Loucy (cell line): ENCODE measurements at regions not wholly inside any gene's neighbourhood (a gene's known extent, or its start where the extent isn't known, plus 50 kb on each side); places are given as distances from the start of the nearest gene placed in this dataset.

Experiments
- H2AFZ ChIP-seq: fragments of 200-600 bp; sonication (generic); 2 replicates; pipeline ENCODE4 v1.6.0; 2016; ENCODE audit warnings: antibody characterized with exemption, mild to moderate bottlenecking, low read length, moderate library complexity
- H3F3A ChIP-seq: fragments of 200-600 bp; 2 replicates; pipeline ENCODE4 v1.6.0; 2016; ENCODE audit warnings: antibody characterized with exemption, low read depth, mild to moderate bottlenecking
- H3K27me3 ChIP-seq: fragments of 200-600 bp; sonication (generic); 2 replicates; pipeline ENCODE4 v1.6.1; 2014; ENCODE audit warnings: low read length, mild to moderate bottlenecking; ENCODE audit not compliant: insufficient read depth, poor library complexity, severe bottlenecking
- H3K36me3 ChIP-seq: fragments of 200-600 bp; sonication (generic); 2 replicates; pipeline ENCODE4 v1.6.1; 2016; ENCODE audit warnings: low read length; ENCODE audit not compliant: insufficient read depth
- H3K4me1 ChIP-seq: fragments of 200-600 bp; sonication (generic); 2 replicates; pipeline ENCODE4 v1.5.1; 2014; ENCODE audit warnings: low read length, mild to moderate bottlenecking; ENCODE audit not compliant: insufficient read depth, poor library complexity, severe bottlenecking
- H3K4me2 ChIP-seq: fragments of 200-600 bp; sonication (generic); 2 replicates; pipeline ENCODE4 v1.6.0; 2014; ENCODE audit warnings: antibody characterized with exemption, low read length, low read depth, mild to moderate bottlenecking; ENCODE audit not compliant: poor library complexity, severe bottlenecking
- H3K4me3 ChIP-seq: fragments of 200-600 bp; sonication (generic); 2 replicates; pipeline ENCODE4 v1.5.1; 2014; ENCODE audit warnings: low read length, mild to moderate bottlenecking, mixed read lengths; ENCODE audit not compliant: poor library complexity, severe bottlenecking
- H3K79me2 ChIP-seq: fragments of 200-600 bp; sonication (generic); 2 replicates; pipeline ENCODE4 v1.6.1; 2014; ENCODE audit warnings: low read length; ENCODE audit not compliant: insufficient read depth
- H3K9ac ChIP-seq: fragments of 200-600 bp; sonication (generic); 2 replicates; pipeline ENCODE4 v1.6.0; 2014; ENCODE audit warnings: mild to moderate bottlenecking, low read depth, low read length, moderate library complexity; ENCODE audit not compliant: poor library complexity, severe bottlenecking
- H3K9me2 ChIP-seq: fragments of 200-600 bp; sonication (generic); replicated peaks from 2 replicates; pipeline ENCODE4 v1.6.1; 2016; ENCODE audit warnings: low read depth, low read length, mixed read lengths
- H3K9me3 ChIP-seq: fragments of 200-600 bp; sonication (generic); 2 replicates; pipeline ENCODE4 v1.6.1; 2014; ENCODE audit warnings: mild to moderate bottlenecking, antibody characterized with exemption, low read length, low read depth; ENCODE audit not compliant: insufficient read depth
- H4K20me1 ChIP-seq: fragments of 200-600 bp; sonication (generic); 2 replicates; pipeline ENCODE4 v1.6.0; 2014; ENCODE audit warnings: antibody characterized with exemption, low read length, mild to moderate bottlenecking; ENCODE audit not compliant: insufficient read depth, poor library complexity, severe bottlenecking
- CTCF ChIP-seq: fragments of 200-600 bp; sonication (generic); conservative IDR thresholded peaks from 2 replicates; pipeline ENCODE4 v1.5.1; 2014; ENCODE audit warnings: mild to moderate bottlenecking, antibody characterized with exemption, low read length
- EZH2phosphoT487 ChIP-seq: fragments of 200-600 bp; IDR thresholded peaks from 2 replicates; pipeline ENCODE4 v1.6.1; 2018; ENCODE audit warnings: antibody characterized with exemption, mild to moderate bottlenecking, moderate library complexity, borderline replicate concordance

- H3K4me2 ChIP-seq = no peak overlapping the region
- H3K9me2 ChIP-seq = no peaks in the 10 kb centered on the region
- no peaks in the 10 kb centered on the region for H3K9me3 ChIP-seq
- H3F3A ChIP-seq = no peaks in the 10 kb centered on the region
- H4K20me1 ChIP-seq = no peaks in the 10 kb centered on the region
- no peaks in the 10 kb centered on the region for H3K27me3 ChIP-seq
- no peaks in the 10 kb centered on the region for H3K36me3 ChIP-seq
- H3K4me3 ChIP-seq = no peak overlapping the region
- H3K9ac ChIP-seq = no peak overlapping the region
- H3K79me2 ChIP-seq = no peaks in the 10 kb centered on the region
- TF ChIP-seq EZH2phosphoT487 (no peak), CTCF (no peak)
- no peak overlapping the region for H2AFZ ChIP-seq
- H3K4me1 ChIP-seq = no peaks in the 10 kb centered on the region
Measured at GRCh38 chr10:53111529-53111928, 338.9 kb upstream of the MBL2 start.

- no peaks in the 10 kb centered on the region for H4K20me1 ChIP-seq
- no peaks in the 10 kb centered on the region for H3K79me2 ChIP-seq
- TF ChIP-seq CTCF = no peak
- no peak for TF ChIP-seq EZH2phosphoT487
- H3K9ac ChIP-seq = no peak overlapping the region
- H3K4me3 ChIP-seq = no peak overlapping the region
- H3K4me2 ChIP-seq = no peak overlapping the region
- no peaks in the 10 kb centered on the region for H3F3A ChIP-seq
- no peaks in the 10 kb centered on the region; the same call in 1 of the 2 replicates for H3K9me3 ChIP-seq
- no peaks in the 10 kb centered on the region for H3K9me2 ChIP-seq
- H3K27me3 ChIP-seq = no peaks in the 10 kb centered on the region
- no peaks in the 10 kb centered on the region for H3K36me3 ChIP-seq
- H2AFZ ChIP-seq = no peak overlapping the region
- no peaks in the 10 kb centered on the region for H3K4me1 ChIP-seq
Measured at GRCh38 chr10:53109320-53109719, 336.7 kb upstream of the MBL2 start.

- no peaks in the 10 kb centered on the region for H3F3A ChIP-seq
- no peaks in the 10 kb centered on the region for H3K36me3 ChIP-seq
- no peaks in the 10 kb centered on the region for H4K20me1 ChIP-seq
- no peak overlapping the region for H3K4me2 ChIP-seq
- H3K4me1 ChIP-seq = no peaks in the 10 kb centered on the region
- TF ChIP-seq CTCF = no peak
- no peak for TF ChIP-seq EZH2phosphoT487
- no peaks in the 10 kb centered on the region for H3K79me2 ChIP-seq
- no peak overlapping the region for H3K4me3 ChIP-seq
- no peaks in the 10 kb centered on the region for H3K27me3 ChIP-seq
- H2AFZ ChIP-seq = no peak overlapping the region
- no peaks in the 10 kb centered on the region for H3K9me2 ChIP-seq
- H3K9me3 ChIP-seq = no peaks in the 10 kb centered on the region; the same call in 1 of the 2 replicates
- H3K9ac ChIP-seq = no peak overlapping the region
Measured at GRCh38 chr10:53108317-53108934, 335.8 kb upstream of the MBL2 start.
